22Rv1 (cell line): ENCODE measurements at regions not wholly inside any gene's neighbourhood (a gene's known extent, or its start where the extent isn't known, plus 50 kb on each side); places are given as distances from the start of the nearest gene placed in this dataset.

Source experiments
- H3K27ac ChIP-seq: fragments of 450-650 bp; 2 replicates; pipeline ENCODE4 v1.5.1; 2017
- CTCF ChIP-seq: fragments of 450-650 bp; IDR thresholded peaks from 2 replicates; pipeline ENCODE4 v1.5.1; 2017; ENCODE audit warnings: mild to moderate bottlenecking
- ZFX ChIP-seq: fragments of 450-650 bp; IDR thresholded peaks from 2 replicates; pipeline ENCODE4 v1.6.1; 2017; ENCODE audit warnings: antibody characterized with exemption, borderline replicate concordance

GRCh38 chr12:100675432-100675831 lies 101.9 kb downstream of the GAS2L3 start:
- TF ChIP-seq ZFX (no peak), CTCF (no peak)
- no peak overlapping the region for H3K27ac ChIP-seq

- H3K27ac ChIP-seq, result no peak overlapping the region
- TF ChIP-seq CTCF (no peak), ZFX (no peak)
Measured at GRCh38 chr12:100681074-100681473, 107.6 kb downstream of the GAS2L3 start.

- TF ChIP-seq ZFX, result no peak
- TF ChIP-seq CTCF, result no peak
Measured at GRCh38 chr12:100682178-100682577, 108.7 kb downstream of the GAS2L3 start.

GRCh38 chr12:100687686-100688085 lies 106.9 kb upstream of the ANO4 start:
- TF ChIP-seq CTCF (no peak), ZFX (no peak)
- H3K27ac ChIP-seq, result no peak overlapping the region

More at GRCh38 chr12:100682178-100682577, 108.7 kb downstream of the GAS2L3 start:
- no peak overlapping the region for H3K27ac ChIP-seq

GRCh38 chr12:100688451-100688864 lies 106.1 kb upstream of the ANO4 start:
- no peak overlapping the region for H3K27ac ChIP-seq
- TF ChIP-seq ZFX, result no peak
- TF ChIP-seq CTCF, result no peak

- TF ChIP-seq ZFX, result no peak
- TF ChIP-seq CTCF, result no peak
- H3K27ac ChIP-seq, result no peak overlapping the region
Measured at GRCh38 chr12:100692502-100692901, 102.1 kb upstream of the ANO4 start.

GRCh38 chr12:100698518-100698917 lies 96.1 kb upstream of the ANO4 start:
- TF ChIP-seq CTCF, result no peak
- H3K27ac ChIP-seq, result no peak overlapping the region
